ENCODE measurements at regions not wholly inside any gene's neighbourhood (a gene's known extent, or its start where the extent isn't known, plus 50 kb on each side); places are given as distances from the start of the nearest gene placed in this dataset.

- peak in 1 of 4 donors; percentile 25 for DNase-seq
- intact Hi-C loops (cut with DNase I), result no loop called here
- no peaks in the 10 kb centered on the region for H3K27me3 ChIP-seq
Observed at GRCh38 chr9:88077071-88077617, 61.1 kb downstream of the SPATA31C2 start.

GRCh38 chr9:88076286-88077070, 61.8 kb downstream of the SPATA31C2 start:
- H3K4me1 ChIP-seq, result peaks cover 23% of the 10 kb centered on the region
- H3K27me3 ChIP-seq, result no peaks in the 10 kb centered on the region
- 0% methylated on average over 50 to 57 of the region's 57 CpGs for WGBS, 2 donors
- intact Hi-C loops (cut with DNase I), result no loop called here
- H3K9me3 ChIP-seq, result no peaks in the 10 kb centered on the region
- H3K27ac ChIP-seq, result peak overlapping the region; percentile 91 to 93 (median 92)
- TF ChIP-seq CTCF (IDR thresholded peaks at IDR 0.05) (peak in 5 of 7 experiments; percentile 9 to 62 (median 54)), POLR2A (IDR thresholded peaks at IDR 0.05) (peak; percentile 53 to 77 (median 72))
- peak; percentile 93 for ATAC-seq
- peak; percentile 95 to 97 (median 96) for DNase-seq
- peak overlapping the region; percentile 35 to 37 for H3K4me3 ChIP-seq
- no peaks in the 10 kb centered on the region for H3K36me3 ChIP-seq (replicated peaks in 1 of 2; ENCODE audit: insufficient read depth in 1 of 2, low read depth in 2 of 2)

More at GRCh38 chr9:88077071-88077617, 61.1 kb downstream of the SPATA31C2 start:
- Histone ChIP-seq H3K4me3 (no peak overlapping the region), H3K4me1 (peaks cover 23% of the 10 kb centered on the region), H3K9me3 (no peaks in the 10 kb centered on the region), H3K36me3 (replicated peaks in 1 of 2; ENCODE audit: insufficient read depth in 1 of 2, low read depth in 2 of 2) (no peaks in the 10 kb centered on the region), H3K27ac (peak overlapping the region; percentile 91 to 93 (median 92))
- TF ChIP-seq CTCF (IDR thresholded peaks at IDR 0.05), result no peak
- 17 to 22% methylated on average over 20 of the region's 20 CpGs for WGBS, 2 donors
- no peak for ATAC-seq

GRCh38 chr9:88075966-88076285, 62.3 kb downstream of the SPATA31C2 start:
- WGBS, 2 donors, result 1 to 3% methylated on average over 12 of the region's 12 CpGs
- Histone ChIP-seq H3K4me3 (peak overlapping the region; percentile 35 to 37), H3K9me3 (no peaks in the 10 kb centered on the region), H3K36me3 (replicated peaks in 1 of 2; ENCODE audit: insufficient read depth in 1 of 2, low read depth in 2 of 2) (no peaks in the 10 kb centered on the region), H3K4me1 (peaks cover 23% of the 10 kb centered on the region), H3K27me3 (no peaks in the 10 kb centered on the region), H3K27ac (peak overlapping the region; percentile 91 to 93 (median 92))
- DNase-seq (no peak), ATAC-seq (peak; percentile 4)
- TF ChIP-seq CTCF (IDR thresholded peaks at IDR 0.05) (no peak), POLR2A (IDR thresholded peaks at IDR 0.05) (no peak)
- intact Hi-C loops (cut with DNase I), result no loop called here

- 16 to 22% methylated on average over 3 of the region's 3 CpGs for WGBS, 2 donors
- Histone ChIP-seq H3K9me3 (no peaks in the 10 kb centered on the region), H3K4me3 (no peak overlapping the region), H3K36me3 (replicated peaks in 1 of 2; ENCODE audit: insufficient read depth in 1 of 2, low read depth in 2 of 2) (no peaks in the 10 kb centered on the region), H3K27ac (peak overlapping the region; percentile 91 to 93 (median 92)), H3K27me3 (no peaks in the 10 kb centered on the region), H3K4me1 (peaks cover 23% of the 10 kb centered on the region)
- ATAC-seq (no peak), DNase-seq (no peak)
- TF ChIP-seq POLR2A (IDR thresholded peaks at IDR 0.05) (no peak), CTCF (IDR thresholded peaks at IDR 0.05) (no peak)
- intact Hi-C loops (cut with DNase I), result no loop called here
Observed at GRCh38 chr9:88075506-88075905, 62.8 kb downstream of the SPATA31C2 start.
